GM12878 (cell line): ENCODE measurements at regions not wholly inside any gene's neighbourhood (a gene's known extent, or its start where the extent isn't known, plus 50 kb on each side); places are given as distances from the start of the nearest gene placed in this dataset.

Source experiments
- ATAC-seq: fragments of 200-7000 bp; cut with Tn5 transposase; 3 replicates; pipeline ENCODE4 v1.9.1; 2020; ENCODE audit warnings: mild to moderate bottlenecking, moderate library complexity
- BruUV-seq: library from RNA; stranded (reverse); fragments of 400-500 nt; replicated peaks from 2 replicates; lab custom pipeline; 2021; lab: Mats Ljungman, UMichigan
- CTCF ChIA-PET: fragments of 300-600 bp; sonication (Branson Sonifier 250); formaldehyde crosslinking; extraction: SDS; loops from one replicate; lab custom pipeline; 2021; ENCODE audit warnings: inconsistent platforms; lab: Yijun Ruan, JAX
- POLR2A ChIA-PET: fragments of 350-600 bp; formaldehyde crosslinking; extraction: SDS; loops from one replicate; lab custom pipeline; 2021; ENCODE audit warnings: inconsistent platforms; lab: Charles Lee
- RAD21 ChIA-PET: fragments of 300-600 bp; sonication (Branson Sonifier 250); formaldehyde crosslinking; loops from one replicate; lab custom pipeline; 2023; ENCODE audit warnings: antibody characterized with exemption; ENCODE audit not compliant: unreplicated experiment; lab: Charles Lee
- SMC1A ChIA-PET: fragments of 300-600 bp; sonication (Branson Sonifier 250); formaldehyde crosslinking; loops from one replicate; lab custom pipeline; 2023; ENCODE audit not compliant: unreplicated experiment, uncharacterized antibody; lab: Charles Lee
- DNase-seq: peaks from one replicate; pipeline ENCODE4 v3.0.0-alpha.2; 2011; ENCODE audit warnings: low read depth, low spot score
- FAIRE-seq: peaks from 3 replicates; lab custom pipeline; 2011; peaks lifted over from hg19 to GRCh38; lab: Jason Lieb, UNC
- H2AFZ ChIP-seq: 2 replicates; pipeline ENCODE4 v1.6.0; 2011; ENCODE audit warnings: low read depth, low read length, control low read depth; ENCODE audit not compliant: control insufficient read depth
- H3K27ac ChIP-seq: 2 replicates; pipeline ENCODE4 v1.5.1; 2011; ENCODE audit warnings: control low read depth; ENCODE audit not compliant: control insufficient read depth, insufficient read depth
- H3K27me3 ChIP-seq, 2 experiments: replicated peaks in 1 of 2; 2 replicates each; pipeline versions ENCODE4 v1.6.0 to v1.6.1; 2011; ENCODE audit warnings: low read length in 1 of 2; ENCODE audit not compliant: control insufficient read depth in 2 of 2, insufficient read depth in 2 of 2
- H3K36me3 ChIP-seq, 2 experiments: 2 replicates each; pipeline ENCODE4 v1.5.1; 2011; ENCODE audit warnings: low read length in 1 of 2; ENCODE audit not compliant: control insufficient read depth in 2 of 2, insufficient read depth in 2 of 2
- H3K4me1 ChIP-seq: 2 replicates; pipeline ENCODE4 v1.6.1; 2011; ENCODE audit warnings: mild to moderate bottlenecking, low read length, moderate library complexity, mixed read lengths; ENCODE audit not compliant: control insufficient read depth, insufficient read depth
- H3K4me2 ChIP-seq: 2 replicates; pipeline ENCODE4 v1.6.0; 2011; ENCODE audit warnings: control low read depth; ENCODE audit not compliant: control insufficient read depth, insufficient read depth
- H3K4me3 ChIP-seq: fragments of 200-600 bp; sonication (generic); 2 replicates; pipeline ENCODE4 v1.5.1; 2016
- H3K79me2 ChIP-seq: 2 replicates; pipeline ENCODE4 v1.6.0; 2011; ENCODE audit warnings: low read length; ENCODE audit not compliant: control insufficient read depth, insufficient read depth
- H3K9ac ChIP-seq: 2 replicates; pipeline ENCODE4 v1.8.0; 2011; ENCODE audit warnings: low read length, control low read depth, mixed read lengths; ENCODE audit not compliant: control insufficient read depth, insufficient read depth
- H3K9me3 ChIP-seq: replicated peaks from 3 replicates; pipeline ENCODE4 v1.5.1; 2011; ENCODE audit warnings: mild to moderate bottlenecking, low read length; ENCODE audit not compliant: control insufficient read depth, insufficient read depth
- H4K20me1 ChIP-seq: 2 replicates; pipeline ENCODE4 v1.6.0; 2011; ENCODE audit not compliant: control insufficient read depth, insufficient read depth
- CHD2 ChIP-seq: IDR thresholded peaks from 2 replicates; pipeline ENCODE4 v1.6.1; 2011; ENCODE audit warnings: low read depth, low read length, improper control_type of control experiment, borderline replicate concordance
- DPF2 ChIP-seq: fragments of 450-650 bp; IDR thresholded peaks from 2 replicates; pipeline ENCODE4 v1.6.1; 2017; ENCODE audit warnings: mild to moderate bottlenecking
- EP300 ChIP-seq, 2 experiments: fragments of 150-350 bp in 1 of 2; IDR thresholded peaks; 2 replicates each; pipeline ENCODE4 v1.6.1; 2011 to 2012; ENCODE audit warnings: low read depth in 2 of 2, low read length in 2 of 2, borderline replicate concordance in 1 of 2, improper control_type of control experiment in 1 of 2, inconsistent platforms in 1 of 2; ENCODE audit not compliant: control insufficient read depth in 1 of 2
- HDAC6 ChIP-seq: fragments of 200-600 bp; sonication (generic); IDR thresholded peaks from one replicate; pipeline ENCODE4 v1.8.0; 2017; ENCODE audit warnings: antibody characterized with exemption; ENCODE audit not compliant: unreplicated experiment
- NFXL1 ChIP-seq: fragments of 450-650 bp; IDR thresholded peaks from 2 replicates; pipeline ENCODE4 v1.6.1; 2017; ENCODE audit warnings: antibody characterized with exemption, mild to moderate bottlenecking, borderline replicate concordance
- NFYA ChIP-seq: IDR thresholded peaks from 2 replicates; pipeline ENCODE4 v1.6.1; 2011; ENCODE audit warnings: low read depth, mild to moderate bottlenecking, low read length, improper control_type of control experiment, borderline replicate concordance
- NR2C2 ChIP-seq: IDR thresholded peaks from 2 replicates; pipeline ENCODE4 v1.6.1; 2011; ENCODE audit warnings: borderline replicate concordance, low read depth; ENCODE audit not compliant: control insufficient read depth, insufficient read length
- PAX5 ChIP-seq: IDR thresholded peaks from 2 replicates; pipeline ENCODE4 v1.6.1; 2011; ENCODE audit warnings: low read depth, low read length, borderline replicate concordance
- RB1 ChIP-seq: fragments of 450-650 bp; formaldehyde crosslinking; IDR thresholded peaks from 2 replicates; pipeline ENCODE4 v1.6.1; 2017; ENCODE audit warnings: mild to moderate bottlenecking, borderline replicate concordance
- ZNF207 ChIP-seq: fragments of 450-650 bp; IDR thresholded peaks from 2 replicates; pipeline ENCODE4 v1.6.1; 2014; ENCODE audit warnings: antibody characterized with exemption, mild to moderate bottlenecking, borderline replicate concordance
- WGBS: methylation state at CpG from one replicate; pipeline ENCODE4 v1.1.6; 2016; ENCODE audit warnings: low lambda C conversion rate; ENCODE audit not compliant: insufficient replicate concordance, insufficient coverage; ENCODE audit errors: missing lambda C conversion rate; 5-methylcytosine and 5-hydroxymethylcytosine counted together
- in situ Hi-C: fragments of 300-500 bp; cut with MboI; formaldehyde crosslinking; loops from 9 replicates; pipeline ENCODE4 v1.14.3; 2018; ENCODE audit warnings: mixed read lengths
- intact Hi-C: fragments of 100-400 bp; cut with micrococcal nuclease; formaldehyde crosslinking; loops from one replicate; pipeline ENCODE4 v1.14.2; 2022; ENCODE audit not compliant: unreplicated experiment
- TF ChIP-seq, protein P1 (sequence below): fragments of 450-650 bp; IDR thresholded peaks from 2 replicates; pipeline ENCODE4 v1.6.1; 2018; ENCODE audit warnings: borderline replicate concordance, mild to moderate bottlenecking; ENCODE audit not compliant: partially characterized antibody

DNA sequence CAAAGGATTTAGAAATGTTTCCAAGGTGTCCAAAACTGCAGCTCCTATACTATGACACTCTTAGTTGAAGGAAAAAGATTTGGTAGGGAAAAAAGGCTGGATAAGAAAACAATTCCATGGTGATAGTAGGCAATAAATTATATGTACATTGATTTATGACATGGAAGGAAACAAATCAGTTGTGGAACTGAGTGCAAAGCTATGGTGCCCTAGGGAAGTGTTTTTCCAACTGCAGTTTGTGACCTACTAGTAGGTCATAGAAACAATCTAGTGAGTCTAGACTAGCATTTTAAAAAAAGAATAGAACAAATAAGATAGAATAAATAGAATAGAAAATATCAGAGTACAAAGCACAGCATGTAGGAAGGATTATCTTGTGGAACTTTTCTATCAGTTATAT is 58.4 kb upstream of the TSPAN5 start (continued):
- TF ChIP-seq, protein P1, sequence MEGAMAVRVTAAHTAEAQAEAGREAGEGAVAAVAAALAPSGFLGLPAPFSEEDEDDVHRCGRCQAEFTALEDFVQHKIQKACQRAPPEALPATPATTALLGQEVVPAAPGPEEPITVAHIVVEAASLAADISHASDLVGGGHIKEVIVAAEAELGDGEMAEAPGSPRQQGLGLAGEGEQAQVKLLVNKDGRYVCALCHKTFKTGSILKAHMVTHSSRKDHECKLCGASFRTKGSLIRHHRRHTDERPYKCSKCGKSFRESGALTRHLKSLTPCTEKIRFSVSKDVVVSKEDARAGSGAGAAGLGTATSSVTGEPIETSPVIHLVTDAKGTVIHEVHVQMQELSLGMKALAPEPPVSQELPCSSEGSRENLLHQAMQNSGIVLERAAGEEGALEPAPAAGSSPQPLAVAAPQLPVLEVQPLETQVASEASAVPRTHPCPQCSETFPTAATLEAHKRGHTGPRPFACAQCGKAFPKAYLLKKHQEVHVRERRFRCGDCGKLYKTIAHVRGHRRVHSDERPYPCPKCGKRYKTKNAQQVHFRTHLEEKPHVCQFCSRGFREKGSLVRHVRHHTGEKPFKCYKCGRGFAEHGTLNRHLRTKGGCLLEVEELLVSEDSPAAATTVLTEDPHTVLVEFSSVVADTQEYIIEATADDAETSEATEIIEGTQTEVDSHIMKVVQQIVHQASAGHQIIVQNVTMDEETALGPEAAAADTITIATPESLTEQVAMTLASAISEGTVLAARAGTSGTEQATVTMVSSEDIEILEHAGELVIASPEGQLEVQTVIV = no peak
- TF ChIP-seq CHD2 = no peak
- TF ChIP-seq NFYA = no peak
- no peak for TF ChIP-seq PAX5
- no peak for TF ChIP-seq EP300 (IDR thresholded peaks at IDR 0.05; ENCODE audit: borderline replicate concordance in 1 of 2, control insufficient read depth in 1 of 2, low read depth in 2 of 2, low read length in 2 of 2)
- TF ChIP-seq RB1 = no peak
- no peak for TF ChIP-seq DPF2
- no peak for TF ChIP-seq NR2C2

DNA sequence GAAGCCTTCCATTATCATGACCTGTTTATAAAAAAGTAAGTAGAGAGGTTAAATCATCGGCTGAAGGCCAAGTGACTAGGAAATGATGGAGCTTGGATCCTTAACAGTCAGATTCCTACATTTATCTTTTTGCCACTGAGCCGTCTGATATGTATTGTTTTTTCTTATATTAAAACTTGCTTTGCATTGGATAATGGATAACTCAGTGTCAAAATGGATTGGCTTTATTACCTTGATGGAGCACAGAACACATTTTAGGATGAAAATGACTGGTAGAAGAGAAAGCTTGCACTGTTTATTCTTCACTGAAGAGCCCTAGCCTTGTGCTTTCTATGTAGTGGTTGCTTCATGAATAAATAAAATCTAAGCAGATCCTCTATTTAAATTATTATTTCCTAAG is 54.2 kb upstream of the TSPAN5 start:
- no peaks in the 10 kb centered on the region for H3K79me2 ChIP-seq
- no peak overlapping the region for H2AFZ ChIP-seq
- H3K27me3 ChIP-seq = no peaks in the 10 kb centered on the region
- intact Hi-C loops = no loop called here
- H3K4me1 ChIP-seq = no peaks in the 10 kb centered on the region
- H3K36me3 ChIP-seq = no peaks in the 10 kb centered on the region
- H3K9ac ChIP-seq = no peak overlapping the region
- ChIA-PET SMC1A (interaction anchor here (1.4 kb wide), 1 partner anchor 19 kb away, joined by 4 read pairs; no protein-coding TSS in a partner anchor), CTCF (interaction anchor here (0.6 to 0.7 kb wide), 3 partner anchors 296 to 1036 kb away, joined by 3 to 4 read pairs (median 3); no protein-coding TSS in a partner anchor), POLR2A (no interaction called here), RAD21 (interaction anchor here (0.7 kb wide), 1 partner anchor 888 kb away, joined by 3 read pairs; no protein-coding TSS in a partner anchor)
- no peak for DNase-seq
- FAIRE-seq = no peak
- H4K20me1 ChIP-seq = no peaks in the 10 kb centered on the region
- no peak overlapping the region for H3K4me3 ChIP-seq
- H3K9me3 ChIP-seq = no peaks in the 10 kb centered on the region
- H3K4me2 ChIP-seq = no peak overlapping the region
- in situ Hi-C loops = no loop called here
- no peak for TF ChIP-seq NFXL1
- TF ChIP-seq HDAC6 = no peak
- TF ChIP-seq ZNF207 = no peak
- ATAC-seq = no peak
- no TSS peak for BruUV-seq
- 63% methylated on average over 2 of the region's 2 CpGs for WGBS
- no peak overlapping the region for H3K27ac ChIP-seq
